Fibroblast of skin of back (primary cell): ENCODE measurements at regions not wholly inside any gene's neighbourhood (a gene's known extent, or its start where the extent isn't known, plus 50 kb on each side); places are given as distances from the start of the nearest gene placed in this dataset.
"Not testable (repeated sequence)": the region's sequence is repeated elsewhere in the genome, so short reads cannot be mapped to it uniquely, and the experiment has no call there.

Source experiments
- DNase-seq: peaks from one replicate; pipeline ENCODE4 v3.0.0-alpha.2; 2013

DNA sequence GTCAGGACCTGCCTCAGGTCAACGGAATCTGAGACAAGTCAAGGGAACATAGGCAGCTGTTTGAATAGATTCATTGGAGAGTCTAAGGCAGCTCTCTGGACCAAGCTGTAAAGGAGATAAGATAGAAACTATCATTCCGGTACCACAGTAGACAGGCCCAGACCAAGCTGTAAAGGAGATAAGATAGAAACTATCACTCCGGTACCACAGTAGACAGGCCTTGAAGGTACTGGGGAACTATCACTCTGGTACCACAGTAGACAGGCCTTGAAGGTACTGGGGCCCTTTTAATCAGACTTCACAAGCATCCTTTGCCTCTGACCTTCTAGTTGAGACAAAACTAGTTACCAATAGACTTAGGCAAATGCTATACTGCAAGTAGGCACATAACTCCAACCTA, 346.1 kb downstream of the DCDC2C start:
- no peak for DNase-seq

DNA sequence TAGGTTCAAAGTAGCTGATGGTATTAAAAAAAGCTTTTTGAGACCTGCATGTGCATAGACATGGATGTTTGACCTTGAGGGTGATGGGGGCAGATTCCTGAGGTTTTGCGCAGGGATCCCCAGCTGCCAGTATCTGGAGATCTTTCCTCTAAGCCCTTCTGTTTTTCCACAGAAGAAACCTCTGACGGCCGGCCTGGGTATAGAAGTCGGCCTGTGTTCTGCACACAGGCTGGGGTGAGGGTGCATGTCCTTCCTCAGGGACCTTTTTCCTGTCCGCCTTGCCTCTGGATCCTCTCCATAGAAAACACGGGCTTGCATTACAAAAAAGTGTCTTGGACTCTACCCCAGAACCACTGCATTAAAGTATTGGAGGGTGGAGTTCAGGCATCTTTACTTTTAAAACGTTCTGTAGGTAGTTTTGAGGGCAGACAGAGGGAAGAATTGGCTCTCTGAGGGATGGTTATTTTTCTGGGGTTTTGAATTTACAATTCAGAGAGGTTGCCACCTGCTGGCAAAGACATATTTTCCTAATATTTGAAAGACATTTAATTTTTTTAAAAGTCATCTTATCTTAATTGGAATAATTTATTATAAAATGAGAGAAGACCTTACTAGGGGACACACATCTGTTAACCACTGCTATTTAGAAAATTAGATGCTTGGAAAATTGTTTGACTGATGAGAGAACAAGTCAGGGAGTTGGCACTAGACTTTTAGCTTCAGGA, 350.6 kb downstream of the DCDC2C start:
- DNase-seq, result no peak

DNA sequence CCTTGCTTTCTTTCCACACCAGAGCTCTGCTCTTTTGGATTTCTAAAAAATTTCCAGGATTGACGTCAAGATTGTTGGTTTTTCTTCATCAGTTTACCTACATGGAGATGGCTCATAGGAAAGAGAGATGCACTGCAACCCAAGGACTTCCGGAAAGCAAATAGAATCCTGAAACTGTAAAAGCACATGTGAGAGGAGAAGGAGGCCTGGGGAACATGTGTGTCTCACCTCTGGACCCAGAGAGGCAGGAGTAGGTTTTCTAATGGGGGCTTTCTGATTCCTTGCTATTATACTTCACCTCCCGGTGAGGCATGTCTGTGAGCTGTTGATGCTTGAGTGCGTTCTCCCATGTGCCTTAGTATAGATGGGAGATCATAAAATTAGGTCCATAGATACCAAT, 362.8 kb downstream of the DCDC2C start:
- no peak for DNase-seq

- DNase-seq, result no peak
These were observed 369.7 kb downstream of the DCDC2C start for GRCh38 chr2:4073026-4073569.

DNA sequence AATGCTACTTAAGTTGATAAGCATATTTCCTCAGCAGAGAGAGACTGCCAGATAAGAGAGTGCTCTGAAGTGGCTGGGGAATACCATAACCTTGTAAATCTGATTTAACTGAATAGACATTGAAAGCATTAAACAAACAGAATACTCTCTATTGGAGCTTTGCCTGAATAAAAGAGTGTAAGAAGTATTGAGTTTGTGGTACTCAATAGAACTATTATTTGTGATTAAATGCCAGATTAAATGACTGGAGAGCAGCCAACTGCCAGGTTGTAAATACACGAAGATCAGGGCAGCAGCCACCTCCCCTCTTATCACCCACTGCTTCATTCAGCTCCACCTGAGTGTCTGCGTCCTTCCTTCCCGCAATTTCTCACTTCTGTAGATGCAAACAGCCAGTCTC, 373.6 kb downstream of the DCDC2C start:
- DNase-seq, result no peak

DNA sequence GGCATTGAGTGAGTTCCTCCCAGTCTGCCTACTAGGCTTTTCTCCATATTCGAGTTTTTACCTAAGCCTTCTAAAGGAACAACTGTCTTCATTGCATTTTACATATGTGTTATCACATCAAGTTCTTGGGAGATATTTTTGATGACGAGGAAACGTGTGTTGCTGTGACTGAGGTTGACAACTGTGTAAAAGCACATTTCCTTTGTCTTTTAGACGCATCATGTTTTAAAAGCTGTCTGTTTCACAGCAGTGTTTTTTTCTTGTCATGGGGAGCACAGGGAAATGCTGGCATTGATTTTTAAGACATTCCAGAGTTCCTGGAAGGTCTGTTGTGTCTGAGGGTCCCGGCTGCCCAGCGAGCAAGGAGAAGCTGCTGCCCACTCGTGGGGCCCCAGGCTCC, 381.8 kb downstream of the DCDC2C start:
- DNase-seq, result no peak

- DNase-seq, result no peak
These were observed 387.6 kb downstream of the DCDC2C start for GRCh38 chr2:4090668-4091630.

- DNase-seq, result no peak
These were observed 388.5 kb downstream of the DCDC2C start for GRCh38 chr2:4091869-4092268.

GRCh38 chr2:4094743-4095142, 391.4 kb downstream of the DCDC2C start:
- no peak for DNase-seq

GRCh38 chr2:4096978-4097766, 393.8 kb downstream of the DCDC2C start:
- no peak for DNase-seq

DNA sequence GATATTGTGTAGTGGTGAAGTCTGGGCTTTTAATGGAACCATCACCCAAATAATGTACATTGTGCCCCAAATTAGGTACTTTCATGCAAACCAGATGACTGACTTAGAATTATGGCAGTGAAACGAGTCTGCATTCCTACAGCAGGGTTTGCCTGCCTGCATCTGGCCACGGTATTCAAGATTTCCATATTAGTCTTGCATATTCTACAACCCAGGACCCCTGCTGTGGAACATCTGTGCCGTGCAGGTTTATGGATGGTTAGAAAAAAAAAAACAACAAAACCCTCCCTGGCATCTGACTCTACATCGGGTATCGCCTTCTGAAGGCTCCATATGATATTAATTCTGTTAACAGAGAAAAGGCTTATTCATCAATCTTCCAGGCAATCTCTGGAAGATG, 394.8 kb downstream of the DCDC2C start:
- no peak for DNase-seq

DNA sequence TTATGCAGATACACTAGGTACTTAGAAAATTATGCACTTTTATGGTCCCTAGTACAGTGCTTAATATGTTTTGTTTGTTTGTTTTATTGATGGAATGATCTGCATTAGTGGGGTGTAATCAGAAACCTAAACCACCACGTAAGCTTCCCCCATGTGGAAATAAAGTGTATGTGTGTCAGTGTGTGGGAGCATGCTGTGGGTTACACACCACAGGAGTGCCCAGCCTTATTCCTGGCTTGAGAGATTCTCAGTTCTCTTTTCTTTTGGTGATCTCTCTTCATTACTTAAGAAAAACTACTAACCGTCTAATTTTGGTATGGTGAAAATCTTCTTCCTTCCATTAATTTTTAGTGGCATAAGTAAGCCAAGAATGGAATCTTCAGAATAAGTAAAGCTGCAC, 398.6 kb downstream of the DCDC2C start:
- no peak for DNase-seq

DNA sequence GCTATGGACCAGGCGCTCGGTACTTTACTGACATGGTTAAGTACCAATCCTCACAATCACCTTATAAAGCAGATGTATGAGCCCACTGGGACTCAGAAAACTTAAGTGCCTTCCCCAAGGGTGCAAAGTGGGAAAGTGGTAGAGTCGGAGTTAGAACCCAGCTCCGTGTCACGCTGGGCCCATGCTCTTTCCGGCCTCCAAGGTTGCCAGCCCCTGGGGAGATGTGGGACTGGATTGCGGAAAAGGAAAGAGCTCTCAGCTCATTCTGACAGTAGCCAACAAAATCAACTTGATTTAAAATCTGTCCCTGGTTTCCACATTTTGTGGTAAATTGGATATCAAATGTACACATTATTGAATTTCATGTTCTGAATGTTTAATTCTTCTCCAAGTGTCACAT, 403.8 kb downstream of the DCDC2C start:
- DNase-seq, result no peak

GRCh38 chr2:4110273-4110672, 406.9 kb downstream of the DCDC2C start:
- DNase-seq, result no peak

- DNase-seq, result not testable (repeated sequence)
These were observed 412.1 kb downstream of the DCDC2C start for GRCh38 chr2:4115435-4115834.

- DNase-seq, result no peak
These were observed 419.4 kb downstream of the DCDC2C start for GRCh38 chr2:4122726-4123125.

DNA sequence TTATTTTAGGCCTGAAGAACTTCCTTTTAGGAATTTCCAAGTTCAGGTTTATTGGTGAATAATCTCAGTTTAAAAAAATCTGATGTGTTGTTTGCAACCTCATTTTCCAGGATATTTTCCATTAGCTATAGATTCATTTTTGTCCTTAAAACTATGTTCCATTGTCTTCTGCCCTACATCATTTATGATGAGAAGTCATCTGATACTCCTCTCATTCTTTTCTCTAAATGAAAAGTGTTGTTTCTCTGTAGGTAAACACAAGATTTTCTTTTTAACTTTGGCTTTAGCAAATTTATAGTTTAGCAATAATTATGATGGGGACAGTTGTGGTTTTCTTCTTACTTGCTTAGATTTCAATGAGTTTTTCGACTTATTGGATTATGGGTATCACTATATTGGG, 427.3 kb downstream of the DCDC2C start:
- DNase-seq, result no peak

- no peak for DNase-seq
These were observed 431.5 kb downstream of the DCDC2C start for GRCh38 chr2:4134551-4135550.

GRCh38 chr2:4135765-4136164, 432.4 kb downstream of the DCDC2C start:
- DNase-seq, result no peak

DNA sequence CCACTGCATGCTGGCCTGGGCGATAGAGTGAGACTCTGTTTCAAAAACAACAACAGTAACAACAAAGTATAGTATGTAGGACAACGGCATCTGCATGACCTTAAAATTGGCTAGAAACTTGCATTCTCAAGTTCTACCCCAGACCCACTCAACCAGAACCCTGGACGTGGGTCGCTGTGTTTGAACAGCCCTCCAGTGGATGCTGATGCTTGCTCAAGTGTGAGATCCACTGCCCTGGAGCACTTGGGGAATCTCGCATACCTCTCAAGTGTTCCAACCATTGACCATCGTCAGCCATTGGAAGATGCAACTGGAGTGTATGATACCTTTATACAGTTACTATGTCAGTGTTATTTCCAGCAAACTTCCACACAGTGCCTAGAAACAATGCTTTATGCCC, 435.9 kb downstream of the DCDC2C start:
- DNase-seq, result no peak

DNA sequence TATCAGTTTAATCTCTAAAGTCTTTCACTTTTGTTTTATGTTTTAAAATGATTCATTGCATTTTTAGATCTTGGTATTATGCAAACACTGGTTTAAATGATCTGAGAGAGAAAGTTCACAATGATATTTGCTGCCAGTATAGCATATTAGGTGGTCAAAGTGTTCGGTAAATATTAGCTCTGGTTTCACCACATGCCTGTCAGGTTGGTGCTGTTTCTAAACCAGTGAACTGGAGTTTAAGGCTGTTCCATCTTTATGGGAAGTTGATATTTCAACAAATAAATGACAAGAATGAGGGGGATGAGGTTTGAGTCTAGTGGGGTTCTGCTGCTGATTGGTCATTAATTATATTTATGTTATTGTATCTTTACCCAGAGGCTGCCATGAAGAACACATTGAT, 436.4 kb downstream of the DCDC2C start:
- no peak for DNase-seq
